ENCODE measurements at regions not wholly inside any gene's neighbourhood (a gene's known extent, or its start where the extent isn't known, plus 50 kb on each side); places are given as distances from the start of the nearest gene placed in this dataset.
"Not testable (repeated sequence)": the region's sequence is repeated elsewhere in the genome, so short reads cannot be mapped to it uniquely, and the experiment has no call there.

DNA sequence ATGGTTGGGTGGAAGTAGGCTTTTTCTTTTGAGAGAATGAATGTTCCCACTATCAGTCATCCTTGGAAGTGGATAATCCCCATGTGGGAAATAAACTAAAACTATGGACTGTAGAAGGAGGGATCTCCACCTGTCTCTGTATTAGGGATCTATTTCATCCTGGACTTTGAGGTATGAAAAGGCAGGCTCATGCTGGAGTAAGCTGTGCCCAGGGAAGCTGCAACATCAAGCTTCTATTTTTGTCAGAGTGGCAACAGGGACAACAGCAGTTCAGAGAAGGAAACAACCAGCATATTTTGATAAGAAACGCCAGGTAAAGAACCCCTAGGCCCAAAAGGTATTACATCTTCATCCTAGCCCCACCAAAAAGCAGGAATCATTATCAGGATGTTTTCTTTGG, 122.0 kb downstream of the MDH1 start:
- no peaks in the 10 kb centered on the region for H3K36me3 ChIP-seq (ENCODE audit: insufficient read depth, low read length)
- H3K4me1 ChIP-seq (ENCODE audit: insufficient read depth, low read length), result peaks cover 4% of the 10 kb centered on the region; the same call in 1 of the 2 replicates
- H3K9ac ChIP-seq (ENCODE audit: low read depth, low read length), result no peak overlapping the region
- peaks cover 4% of the 10 kb centered on the region; the same call in 1 of the 2 replicates for H3K9me3 ChIP-seq (ENCODE audit: control insufficient read depth, insufficient read depth, low read length)

DNA sequence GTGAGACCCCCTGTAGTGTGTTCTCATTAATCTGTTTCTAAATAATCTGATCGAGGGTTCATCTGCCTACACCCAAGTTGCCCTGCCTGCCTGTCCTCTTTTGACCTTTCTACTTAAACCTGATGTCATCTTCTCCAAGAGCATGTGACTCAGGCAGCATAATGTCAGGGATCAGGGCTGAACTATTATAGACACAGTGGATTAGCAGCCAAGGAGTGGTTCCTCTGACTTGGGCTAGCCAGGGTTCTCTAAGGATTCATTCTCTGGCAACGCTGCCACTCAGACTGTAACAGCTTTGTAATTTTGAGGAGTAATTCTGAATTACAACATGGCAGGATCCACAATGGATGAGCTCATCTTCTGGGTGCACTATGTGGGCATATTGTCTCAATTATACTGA, 124.0 kb downstream of the MDH1 start:
- Histone ChIP-seq H3K9ac (ENCODE audit: low read depth, low read length) (no peak overlapping the region), H3K9me3 (ENCODE audit: control insufficient read depth, insufficient read depth, low read length) (peaks cover 4% of the 10 kb centered on the region; the same call in 1 of the 2 replicates), H3K4me1 (ENCODE audit: insufficient read depth, low read length) (peaks cover 4% of the 10 kb centered on the region; the same call in 1 of the 2 replicates), H3K36me3 (ENCODE audit: insufficient read depth, low read length) (no peaks in the 10 kb centered on the region)

DNA sequence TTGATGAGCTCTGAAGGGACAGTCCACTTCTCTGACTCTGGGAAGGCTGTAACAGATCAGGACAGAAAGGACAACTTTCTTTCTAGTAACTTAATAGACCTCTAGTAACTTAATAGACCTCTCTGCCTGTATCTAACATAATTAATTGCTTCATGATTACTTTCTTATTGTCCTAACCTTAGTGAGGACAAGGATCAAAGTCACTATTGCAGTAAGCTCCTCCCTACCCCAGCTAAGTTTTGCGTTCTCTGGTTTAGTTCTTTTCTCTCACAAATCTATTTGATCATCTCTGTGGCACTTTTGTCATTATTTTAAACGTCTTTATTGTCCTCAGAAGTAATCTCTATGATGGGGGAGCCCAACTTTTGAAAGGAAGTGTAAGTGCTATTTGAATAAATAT, 125.5 kb upstream of the UGP2 start:
- H3K9me3 ChIP-seq (ENCODE audit: control insufficient read depth, insufficient read depth, low read length), result peaks cover 4% of the 10 kb centered on the region; the same call in 1 of the 2 replicates
- peaks cover 4% of the 10 kb centered on the region; the same call in 1 of the 2 replicates for H3K4me1 ChIP-seq (ENCODE audit: insufficient read depth, low read length)
- H3K36me3 ChIP-seq (ENCODE audit: insufficient read depth, low read length), result no peaks in the 10 kb centered on the region
- H3K9ac ChIP-seq (ENCODE audit: low read depth, low read length), result no peak overlapping the region

DNA sequence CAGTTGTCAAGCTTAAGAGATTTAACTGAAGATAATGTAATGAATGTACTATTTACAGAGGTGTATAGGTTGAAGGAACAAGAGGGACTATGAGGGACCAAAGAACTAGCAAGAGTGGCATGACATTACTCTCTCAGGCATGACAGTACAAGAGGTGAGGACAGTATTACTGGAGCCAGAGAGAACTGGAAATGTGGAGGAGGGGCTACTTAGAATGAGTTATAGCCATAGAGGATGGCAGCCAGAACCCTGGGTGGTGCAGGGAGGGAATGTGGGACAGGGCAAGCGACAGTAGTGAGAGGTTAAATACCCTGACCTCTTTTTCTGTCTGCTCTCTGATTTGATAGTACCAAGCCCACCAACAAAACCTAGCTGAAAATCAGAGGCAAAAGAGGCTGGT, 122.6 kb upstream of the UGP2 start:
- Histone ChIP-seq H3K4me1 (ENCODE audit: insufficient read depth, low read length) (peaks cover 4% of the 10 kb centered on the region; the same call in 1 of the 2 replicates), H3K9ac (ENCODE audit: low read depth, low read length) (no peak overlapping the region), H3K9me3 (ENCODE audit: control insufficient read depth, insufficient read depth, low read length) (peaks cover 4% of the 10 kb centered on the region; the same call in 1 of the 2 replicates), H3K36me3 (ENCODE audit: insufficient read depth, low read length) (no peaks in the 10 kb centered on the region)

DNA sequence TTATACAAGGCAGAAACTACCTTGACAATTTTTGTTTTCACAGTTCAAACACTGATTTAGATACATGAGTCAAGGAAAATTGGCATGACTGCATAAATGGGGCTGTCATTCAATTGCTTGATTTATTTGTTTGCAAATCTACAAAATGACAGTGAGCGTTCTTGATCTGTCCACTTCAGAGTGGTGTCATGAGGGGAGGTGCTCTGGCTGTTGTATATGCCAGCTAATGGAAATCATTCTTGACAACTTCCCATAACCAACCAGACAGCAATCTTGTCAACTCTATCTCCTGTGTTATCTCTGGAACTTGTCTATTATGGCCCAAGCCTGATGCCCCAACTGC, 120.6 kb upstream of the UGP2 start:
- H3K4me1 ChIP-seq (ENCODE audit: insufficient read depth, low read length), result no peaks in the 10 kb centered on the region
- H3K9me3 ChIP-seq (ENCODE audit: control insufficient read depth, insufficient read depth, low read length), result peaks cover 4% of the 10 kb centered on the region; the same call in 1 of the 2 replicates
- no peak overlapping the region for H3K9ac ChIP-seq (ENCODE audit: low read depth, low read length)

DNA sequence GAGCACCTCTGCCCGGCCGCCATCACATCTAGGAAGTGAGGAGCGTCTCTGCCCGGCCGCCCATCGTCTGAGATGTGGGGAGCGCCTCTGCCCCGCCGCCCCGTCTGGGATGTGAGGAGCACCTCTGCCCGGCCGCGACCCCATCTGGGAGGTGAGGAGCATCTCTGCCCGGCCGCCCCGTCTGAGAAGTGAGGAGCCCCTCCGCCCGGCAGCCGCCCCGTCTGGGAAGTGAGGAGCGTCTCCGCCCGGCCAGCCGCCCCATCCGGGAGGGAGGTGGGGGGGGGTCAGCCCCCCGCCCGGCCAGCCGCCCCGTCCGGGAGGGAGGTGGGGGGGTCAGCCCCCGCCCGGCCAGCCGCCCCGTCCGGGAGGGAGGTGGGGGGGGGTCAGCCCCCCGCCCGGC, 119.4 kb upstream of the UGP2 start:
- not testable (repeated sequence) for H3K9me3 ChIP-seq (ENCODE audit: control insufficient read depth, insufficient read depth, low read length); H3K4me1 ChIP-seq (ENCODE audit: insufficient read depth, low read length); H3K36me3 ChIP-seq (ENCODE audit: insufficient read depth, low read length); H3K9ac ChIP-seq (ENCODE audit: low read depth, low read length)

More for the DNA sequence above, 120.6 kb upstream of the UGP2 start:
- no peaks in the 10 kb centered on the region for H3K36me3 ChIP-seq (ENCODE audit: insufficient read depth, low read length)

DNA sequence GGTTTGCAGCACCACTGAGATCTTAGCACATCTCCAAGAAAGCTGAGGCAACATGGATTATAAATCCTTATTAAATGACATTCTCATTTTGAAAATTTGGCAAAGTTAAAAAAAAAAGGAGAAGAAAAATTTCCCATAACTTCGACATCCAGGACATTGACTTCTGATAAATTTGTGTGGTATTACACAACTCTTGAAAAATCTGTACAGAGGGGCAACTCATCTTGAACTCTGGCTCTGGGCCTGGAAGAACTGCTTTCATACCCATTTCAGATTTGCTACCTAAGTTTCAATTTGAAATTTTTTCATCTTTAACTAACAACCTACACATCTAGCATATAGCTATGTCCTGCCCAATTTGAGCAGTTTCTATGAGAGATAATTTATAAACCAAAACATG, 118.0 kb upstream of the UGP2 start:
- H3K9me3 ChIP-seq (ENCODE audit: control insufficient read depth, insufficient read depth, low read length), result peaks cover 4% of the 10 kb centered on the region; the same call in 1 of the 2 replicates
- no peaks in the 10 kb centered on the region for H3K36me3 ChIP-seq (ENCODE audit: insufficient read depth, low read length)
- H3K4me1 ChIP-seq (ENCODE audit: insufficient read depth, low read length), result no peaks in the 10 kb centered on the region
- H3K9ac ChIP-seq (ENCODE audit: low read depth, low read length), result no peak overlapping the region

DNA sequence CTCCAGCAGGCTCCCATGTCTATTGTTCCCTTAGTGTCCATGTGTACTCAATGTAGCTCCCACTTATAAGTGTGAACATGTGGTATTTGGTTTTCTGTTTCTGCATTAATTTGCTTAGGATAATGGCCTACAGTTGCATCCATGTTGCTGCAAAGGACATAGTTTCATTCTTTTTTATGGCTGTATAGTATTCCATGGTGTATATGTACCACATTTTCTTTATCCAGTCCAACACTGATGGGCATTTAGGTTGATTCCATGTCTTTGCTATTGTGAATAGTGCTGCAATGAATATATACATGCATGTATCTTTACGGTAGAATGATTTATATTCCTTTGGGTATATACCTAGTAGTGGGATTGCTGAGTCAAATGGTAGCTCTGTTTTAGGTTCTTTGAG, 116.5 kb upstream of the UGP2 start:
- not testable (repeated sequence) for H3K9me3 ChIP-seq (ENCODE audit: control insufficient read depth, insufficient read depth, low read length); H3K36me3 ChIP-seq (ENCODE audit: insufficient read depth, low read length); H3K4me1 ChIP-seq (ENCODE audit: insufficient read depth, low read length); H3K9ac ChIP-seq (ENCODE audit: low read depth, low read length)

DNA sequence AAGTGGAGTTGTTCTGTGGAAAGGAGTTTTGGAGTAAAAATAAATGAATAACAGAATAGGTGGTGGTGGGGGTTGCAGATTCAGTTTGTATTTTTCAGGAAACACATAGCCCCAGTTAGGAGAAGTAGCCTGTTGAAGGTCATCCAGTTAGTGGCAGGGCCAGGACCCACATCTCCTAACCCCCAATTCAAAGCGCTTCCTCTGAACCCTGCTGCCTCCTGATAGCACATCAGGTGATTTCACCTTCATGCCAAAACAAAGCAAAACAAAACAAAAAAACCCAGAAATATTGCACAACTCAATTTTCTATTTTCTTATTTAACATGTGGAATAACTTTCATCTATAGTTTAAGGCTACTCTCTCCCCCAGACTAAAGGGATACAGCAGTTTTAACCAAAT, 112.3 kb upstream of the UGP2 start:
- no peak overlapping the region for H3K9ac ChIP-seq (ENCODE audit: low read depth, low read length)
- no peaks in the 10 kb centered on the region for H3K9me3 ChIP-seq (ENCODE audit: control insufficient read depth, insufficient read depth, low read length)
- no peaks in the 10 kb centered on the region for H3K36me3 ChIP-seq (ENCODE audit: insufficient read depth, low read length)
- peaks cover 9% of the 10 kb centered on the region for H3K4me1 ChIP-seq (ENCODE audit: insufficient read depth, low read length)

DNA sequence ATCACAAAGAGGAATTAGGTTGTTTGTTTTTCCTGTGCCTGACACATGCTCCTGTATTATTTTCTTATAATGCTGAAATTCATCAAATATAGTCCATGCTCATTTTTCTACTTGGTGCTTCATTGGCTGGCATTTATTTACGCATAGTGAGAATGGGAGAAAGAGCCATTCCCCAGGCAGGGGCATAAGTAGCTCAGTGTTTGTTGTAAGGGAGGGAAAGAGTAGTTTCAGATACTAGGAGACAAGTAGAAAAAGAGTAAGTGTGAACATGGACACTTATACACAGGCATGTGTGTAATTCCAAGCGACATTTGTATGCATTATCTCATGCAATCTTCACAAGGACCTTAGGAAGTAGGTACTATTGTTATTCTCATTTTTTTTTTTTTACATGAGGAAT, 111.9 kb upstream of the UGP2 start:
- Histone ChIP-seq H3K36me3 (ENCODE audit: insufficient read depth, low read length) (no peaks in the 10 kb centered on the region), H3K4me1 (ENCODE audit: insufficient read depth, low read length) (peaks cover 9% of the 10 kb centered on the region)

DNA sequence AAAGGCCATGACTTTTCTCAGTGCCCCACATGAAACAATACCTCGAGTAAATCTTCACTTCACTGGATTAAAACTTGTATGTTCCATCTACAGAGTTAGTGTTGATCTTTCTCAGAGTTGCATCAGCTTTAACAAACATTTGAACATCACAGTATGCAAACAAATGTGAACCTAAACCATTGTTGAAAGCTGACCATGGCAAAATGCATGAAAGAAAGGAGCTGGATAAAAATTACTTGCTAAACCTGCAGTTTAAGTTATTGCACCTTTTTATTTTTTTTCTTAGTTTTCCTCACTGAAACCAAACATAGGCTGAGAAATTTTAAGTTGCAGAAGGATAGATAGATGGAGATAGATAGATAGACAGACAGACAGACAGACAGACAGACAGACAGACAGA, 107.2 kb upstream of the UGP2 start:
- no peaks in the 10 kb centered on the region for H3K36me3 ChIP-seq (ENCODE audit: insufficient read depth, low read length)
- no peak overlapping the region for H3K9ac ChIP-seq (ENCODE audit: low read depth, low read length)
- peaks cover 7% of the 10 kb centered on the region for H3K4me1 ChIP-seq (ENCODE audit: insufficient read depth, low read length)
- H3K9me3 ChIP-seq (ENCODE audit: control insufficient read depth, insufficient read depth, low read length), result no peaks in the 10 kb centered on the region

More for the DNA sequence above, 111.9 kb upstream of the UGP2 start:
- H3K9me3 ChIP-seq (ENCODE audit: control insufficient read depth, insufficient read depth, low read length), result no peaks in the 10 kb centered on the region
- H3K9ac ChIP-seq (ENCODE audit: low read depth, low read length), result no peak overlapping the region

DNA sequence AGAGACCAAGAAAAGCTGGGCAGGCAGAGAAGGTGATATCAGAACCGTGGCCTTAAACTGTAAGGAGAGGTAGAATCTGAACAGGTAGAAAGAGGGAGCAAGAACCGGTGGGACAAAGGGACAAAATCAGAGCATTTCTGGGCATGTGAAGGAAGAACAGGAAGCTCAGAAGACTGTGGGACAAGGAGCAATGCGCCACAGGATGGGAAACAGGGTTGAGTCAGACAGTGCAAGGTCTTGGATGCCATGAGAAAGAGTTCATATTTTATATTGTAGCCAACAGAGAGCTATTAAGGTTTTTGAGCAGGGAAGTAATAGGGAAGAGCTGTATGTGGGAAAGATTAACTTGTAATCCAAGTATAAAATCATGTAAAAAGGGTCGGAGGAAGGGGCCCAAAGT, 106.4 kb upstream of the UGP2 start:
- no peak overlapping the region for H3K9ac ChIP-seq (ENCODE audit: low read depth, low read length)
- H3K9me3 ChIP-seq (ENCODE audit: control insufficient read depth, insufficient read depth, low read length), result no peaks in the 10 kb centered on the region
- no peaks in the 10 kb centered on the region for H3K36me3 ChIP-seq (ENCODE audit: insufficient read depth, low read length)
- no peaks in the 10 kb centered on the region for H3K4me1 ChIP-seq (ENCODE audit: insufficient read depth, low read length)

DNA sequence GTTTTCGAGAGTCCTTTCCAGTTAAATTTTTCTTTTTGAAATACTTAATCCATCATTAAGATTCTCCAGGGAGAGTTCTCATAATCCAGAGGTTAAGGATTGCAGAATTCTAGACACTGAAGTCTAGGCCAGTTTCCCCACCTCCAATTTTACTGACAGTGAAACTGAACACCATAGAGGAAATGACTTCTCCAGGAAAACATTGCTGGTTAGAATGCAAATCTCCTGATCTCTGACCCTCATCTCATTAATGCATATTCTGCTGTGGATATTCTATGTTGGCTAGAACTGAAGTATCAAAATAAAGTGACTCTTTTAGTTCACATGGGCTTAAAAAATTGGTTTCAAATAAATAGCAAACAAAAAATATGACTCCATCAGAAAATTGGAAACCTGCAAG, 105.8 kb upstream of the UGP2 start:
- H3K4me1 ChIP-seq (ENCODE audit: insufficient read depth, low read length), result no peaks in the 10 kb centered on the region
- no peaks in the 10 kb centered on the region for H3K9me3 ChIP-seq (ENCODE audit: control insufficient read depth, insufficient read depth, low read length)
- H3K9ac ChIP-seq (ENCODE audit: low read depth, low read length), result no peak overlapping the region
- no peaks in the 10 kb centered on the region for H3K36me3 ChIP-seq (ENCODE audit: insufficient read depth, low read length)

DNA sequence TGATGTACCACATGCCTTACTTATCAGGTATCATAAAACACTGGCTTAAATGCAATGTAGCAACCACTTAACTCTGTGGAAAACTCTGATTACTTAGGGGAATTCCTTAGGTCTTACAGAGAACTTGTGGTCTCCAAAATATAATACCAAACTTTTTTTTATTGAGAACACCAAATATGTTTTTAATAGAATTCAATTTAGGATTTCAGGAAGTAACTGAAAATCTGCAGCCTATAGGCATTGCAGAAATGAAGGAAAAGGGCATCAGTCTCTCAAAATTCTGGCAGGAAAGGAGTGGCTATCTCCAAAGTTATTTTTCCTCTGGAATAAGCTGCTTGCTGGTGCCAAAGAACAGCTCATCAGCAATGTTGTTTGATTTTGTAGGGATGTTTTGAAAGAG, 105.3 kb upstream of the UGP2 start:
- H3K4me1 ChIP-seq (ENCODE audit: insufficient read depth, low read length), result no peaks in the 10 kb centered on the region
- H3K9me3 ChIP-seq (ENCODE audit: control insufficient read depth, insufficient read depth, low read length), result no peaks in the 10 kb centered on the region
- no peaks in the 10 kb centered on the region for H3K36me3 ChIP-seq (ENCODE audit: insufficient read depth, low read length)
- H3K9ac ChIP-seq (ENCODE audit: low read depth, low read length), result no peak overlapping the region

DNA sequence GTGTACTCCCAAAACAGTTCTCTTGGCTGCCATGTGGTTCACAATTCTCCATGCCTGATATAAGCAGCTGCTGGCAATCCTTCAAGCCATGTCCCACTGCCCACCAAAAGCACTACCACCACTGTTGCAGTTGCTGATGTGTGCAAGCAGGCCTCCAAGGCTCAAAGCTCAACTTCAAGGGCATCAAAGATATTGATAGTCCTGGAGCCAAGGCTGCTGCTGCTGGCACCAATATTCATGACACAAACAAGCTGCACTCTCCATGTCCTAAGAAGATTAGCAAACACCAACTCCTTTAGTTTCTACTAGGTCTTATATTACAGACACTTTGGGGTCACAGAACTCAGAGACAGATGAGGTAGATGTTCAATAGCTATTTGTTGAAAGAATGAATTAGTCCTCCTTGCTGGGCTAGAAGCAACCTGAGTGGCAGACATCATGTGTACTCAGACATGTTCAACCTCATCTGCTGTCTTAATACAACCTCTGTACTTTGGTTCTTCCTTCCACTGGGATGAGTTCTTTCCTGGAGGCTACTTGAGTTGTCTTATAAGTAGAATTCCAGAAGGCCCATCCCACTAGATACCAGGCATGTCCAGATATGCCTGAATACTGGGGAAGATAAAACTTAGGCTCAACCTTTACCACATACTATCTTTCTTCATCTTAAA, 104.5 kb upstream of the UGP2 start:
- Histone ChIP-seq H3K36me3 (ENCODE audit: insufficient read depth, low read length) (no peaks in the 10 kb centered on the region), H3K4me1 (ENCODE audit: insufficient read depth, low read length) (no peaks in the 10 kb centered on the region), H3K9ac (ENCODE audit: low read depth, low read length) (no peak overlapping the region), H3K9me3 (ENCODE audit: control insufficient read depth, insufficient read depth, low read length) (no peaks in the 10 kb centered on the region)

DNA sequence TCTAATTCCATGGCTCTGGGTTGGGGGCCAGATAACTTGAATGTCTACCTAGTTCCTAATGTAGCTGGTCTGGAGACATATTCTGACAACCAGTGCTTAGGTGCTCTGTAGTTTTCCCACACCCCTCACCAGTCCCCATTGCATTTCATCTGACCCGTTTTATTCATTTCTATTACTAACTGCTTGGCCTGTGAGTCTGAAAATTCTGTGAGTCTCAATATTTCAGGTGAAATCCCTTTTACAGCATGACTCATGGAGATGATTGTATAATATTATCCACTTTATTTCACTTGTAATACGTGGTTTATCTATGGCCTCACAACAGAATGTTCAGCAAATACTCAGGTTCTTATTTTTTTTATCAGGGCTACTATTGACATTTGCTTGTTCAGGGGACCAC, 103.7 kb upstream of the UGP2 start:
- no peaks in the 10 kb centered on the region for H3K4me1 ChIP-seq (ENCODE audit: insufficient read depth, low read length)
- H3K36me3 ChIP-seq (ENCODE audit: insufficient read depth, low read length), result no peaks in the 10 kb centered on the region
- no peak overlapping the region for H3K9ac ChIP-seq (ENCODE audit: low read depth, low read length)
- H3K9me3 ChIP-seq (ENCODE audit: control insufficient read depth, insufficient read depth, low read length), result no peaks in the 10 kb centered on the region

All from ES-I3 (cell line).